ENCODE measurements at regions not wholly inside any gene's neighbourhood (a gene's known extent, or its start where the extent isn't known, plus 50 kb on each side); places are given as distances from the start of the nearest gene placed in this dataset.

GRCh38 chr5:173781816-173782670, 106.1 kb upstream of the CPEB4 start (continued):
- TF ChIP-seq THAP12 (CRISPR knock-in tag; IDR thresholded peaks at IDR 0.05) = no peak
- TF ChIP-seq, protein P1, sequence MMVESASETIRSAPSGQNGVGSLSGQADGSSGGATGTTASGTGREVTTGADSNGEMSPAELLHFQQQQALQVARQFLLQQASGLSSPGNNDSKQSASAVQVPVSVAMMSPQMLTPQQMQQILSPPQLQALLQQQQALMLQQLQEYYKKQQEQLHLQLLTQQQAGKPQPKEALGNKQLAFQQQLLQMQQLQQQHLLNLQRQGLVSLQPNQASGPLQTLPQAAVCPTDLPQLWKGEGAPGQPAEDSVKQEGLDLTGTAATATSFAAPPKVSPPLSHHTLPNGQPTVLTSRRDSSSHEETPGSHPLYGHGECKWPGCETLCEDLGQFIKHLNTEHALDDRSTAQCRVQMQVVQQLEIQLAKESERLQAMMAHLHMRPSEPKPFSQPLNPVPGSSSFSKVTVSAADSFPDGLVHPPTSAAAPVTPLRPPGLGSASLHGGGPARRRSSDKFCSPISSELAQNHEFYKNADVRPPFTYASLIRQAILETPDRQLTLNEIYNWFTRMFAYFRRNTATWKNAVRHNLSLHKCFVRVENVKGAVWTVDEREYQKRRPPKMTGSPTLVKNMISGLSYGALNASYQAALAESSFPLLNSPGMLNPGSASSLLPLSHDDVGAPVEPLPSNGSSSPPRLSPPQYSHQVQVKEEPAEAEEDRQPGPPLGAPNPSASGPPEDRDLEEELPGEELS (CRISPR knock-in tag; IDR thresholded peaks at IDR 0.05; ENCODE audit: borderline replicate concordance) = no peak
- TF ChIP-seq ETV6 (IDR thresholded peaks at IDR 0.05; ENCODE audit: borderline replicate concordance in 1 of 2, low read depth in 2 of 2, low read length in 1 of 2) = no peak
- no peak for TF ChIP-seq ETV6 (CRISPR knock-in tag; IDR thresholded peaks at IDR 0.05; ENCODE audit: borderline replicate concordance)
- TF ChIP-seq, protein P2, sequence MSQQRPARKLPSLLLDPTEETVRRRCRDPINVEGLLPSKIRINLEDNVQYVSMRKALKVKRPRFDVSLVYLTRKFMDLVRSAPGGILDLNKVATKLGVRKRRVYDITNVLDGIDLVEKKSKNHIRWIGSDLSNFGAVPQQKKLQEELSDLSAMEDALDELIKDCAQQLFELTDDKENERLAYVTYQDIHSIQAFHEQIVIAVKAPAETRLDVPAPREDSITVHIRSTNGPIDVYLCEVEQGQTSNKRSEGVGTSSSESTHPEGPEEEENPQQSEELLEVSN (IDR thresholded peaks at IDR 0.05; ENCODE audit: borderline replicate concordance in 1 of 2, extremely low read depth in 1 of 2, insufficient read depth in 1 of 2, insufficient read length in 1 of 2, low read depth in 1 of 2, low read length in 1 of 2, poor library complexity in 1 of 2, severe bottlenecking in 1 of 2) = peak in 1 of 2 experiments; percentile 57
- no peak for TF ChIP-seq ZKSCAN3 (CRISPR knock-in tag; IDR thresholded peaks at IDR 0.05)
- TF ChIP-seq TAF1 (IDR thresholded peaks at IDR 0.05; ENCODE audit: control insufficient read depth, extremely low read depth, insufficient read depth, low read length, severe bottlenecking) = peak; percentile 38
- 0 out of 2 replicates have a peak, but pooled peaks have one; percentile 9 for TF ChIP-seq ZBTB33 (CRISPR knock-in tag; IDR thresholded peaks at IDR 0.05)
- TF ChIP-seq MCM7 (IDR thresholded peaks at IDR 0.05) = no peak
- no peak for TF ChIP-seq ZBTB5 (IDR thresholded peaks at IDR 0.05)
- TF ChIP-seq, protein P3, sequence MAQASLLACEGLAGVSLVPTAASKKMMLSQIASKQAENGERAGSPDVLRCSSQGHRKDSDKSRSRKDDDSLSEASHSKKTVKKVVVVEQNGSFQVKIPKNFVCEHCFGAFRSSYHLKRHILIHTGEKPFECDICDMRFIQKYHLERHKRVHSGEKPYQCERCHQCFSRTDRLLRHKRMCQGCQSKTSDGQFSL (CRISPR knock-in tag; IDR thresholded peaks at IDR 0.05) = no peak
- TF ChIP-seq, protein P3 (tag; IDR thresholded peaks at IDR 0.05) = 0 out of 4 replicates have a peak, but pooled peaks of 1 of the 2 experiments have one; percentile 72

All from K562 (cell line).